ENCODE measurements at regions not wholly inside any gene's neighbourhood (a gene's known extent, or its start where the extent isn't known, plus 50 kb on each side); places are given as distances from the start of the nearest gene placed in this dataset.
"Not testable (repeated sequence)": the region's sequence is repeated elsewhere in the genome, so short reads cannot be mapped to it uniquely, and the experiment has no call there.

GRCh38 chr13:90933097-90933826 lies 414.2 kb upstream of the MIR17HG start:
- H3K27me3 ChIP-seq, result no peaks in the 10 kb centered on the region
- no peaks in the 10 kb centered on the region for H3K4me1 ChIP-seq
- DNase-seq (ENCODE audit: low spot score in 2 of 2), result no peak
- TF ChIP-seq, protein P1, sequence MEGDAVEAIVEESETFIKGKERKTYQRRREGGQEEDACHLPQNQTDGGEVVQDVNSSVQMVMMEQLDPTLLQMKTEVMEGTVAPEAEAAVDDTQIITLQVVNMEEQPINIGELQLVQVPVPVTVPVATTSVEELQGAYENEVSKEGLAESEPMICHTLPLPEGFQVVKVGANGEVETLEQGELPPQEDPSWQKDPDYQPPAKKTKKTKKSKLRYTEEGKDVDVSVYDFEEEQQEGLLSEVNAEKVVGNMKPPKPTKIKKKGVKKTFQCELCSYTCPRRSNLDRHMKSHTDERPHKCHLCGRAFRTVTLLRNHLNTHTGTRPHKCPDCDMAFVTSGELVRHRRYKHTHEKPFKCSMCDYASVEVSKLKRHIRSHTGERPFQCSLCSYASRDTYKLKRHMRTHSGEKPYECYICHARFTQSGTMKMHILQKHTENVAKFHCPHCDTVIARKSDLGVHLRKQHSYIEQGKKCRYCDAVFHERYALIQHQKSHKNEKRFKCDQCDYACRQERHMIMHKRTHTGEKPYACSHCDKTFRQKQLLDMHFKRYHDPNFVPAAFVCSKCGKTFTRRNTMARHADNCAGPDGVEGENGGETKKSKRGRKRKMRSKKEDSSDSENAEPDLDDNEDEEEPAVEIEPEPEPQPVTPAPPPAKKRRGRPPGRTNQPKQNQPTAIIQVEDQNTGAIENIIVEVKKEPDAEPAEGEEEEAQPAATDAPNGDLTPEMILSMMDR (IDR thresholded peaks at IDR 0.05), result no peak
- intact Hi-C loops (cut with DNase I), result no loop called here
- no peak overlapping the region for H3K4me3 ChIP-seq
- no peaks in the 10 kb centered on the region for H3K9me3 ChIP-seq
- no peaks in the 10 kb centered on the region for H3K36me3 ChIP-seq
- no peak overlapping the region for H3K27ac ChIP-seq

- intact Hi-C loops (cut with DNase I), result no loop called here
- Histone ChIP-seq H3K27ac (no peak overlapping the region), H3K27me3 (no peaks in the 10 kb centered on the region), H3K4me3 (no peak overlapping the region), H3K4me1 (no peaks in the 10 kb centered on the region), H3K36me3 (no peaks in the 10 kb centered on the region), H3K9me3 (no peaks in the 10 kb centered on the region)
- TF ChIP-seq, protein P1 (IDR thresholded peaks at IDR 0.05), result no peak
- DNase-seq (ENCODE audit: low spot score in 2 of 2), result no peak
These were observed 412.7 kb upstream of the MIR17HG start for GRCh38 chr13:90934741-90935140.

- H3K36me3 ChIP-seq, result no peaks in the 10 kb centered on the region
- H3K4me3 ChIP-seq, result no peak overlapping the region
- TF ChIP-seq, protein P1 (IDR thresholded peaks at IDR 0.05), result no peak
- DNase-seq (ENCODE audit: low spot score in 2 of 2), result no peak
- H3K4me1 ChIP-seq, result no peaks in the 10 kb centered on the region
- H3K27me3 ChIP-seq, result no peaks in the 10 kb centered on the region
- intact Hi-C loops (cut with DNase I), result no loop called here
- H3K27ac ChIP-seq, result no peak overlapping the region
- H3K9me3 ChIP-seq, result no peaks in the 10 kb centered on the region
These were observed 408.6 kb upstream of the MIR17HG start for GRCh38 chr13:90938848-90939247.

DNA sequence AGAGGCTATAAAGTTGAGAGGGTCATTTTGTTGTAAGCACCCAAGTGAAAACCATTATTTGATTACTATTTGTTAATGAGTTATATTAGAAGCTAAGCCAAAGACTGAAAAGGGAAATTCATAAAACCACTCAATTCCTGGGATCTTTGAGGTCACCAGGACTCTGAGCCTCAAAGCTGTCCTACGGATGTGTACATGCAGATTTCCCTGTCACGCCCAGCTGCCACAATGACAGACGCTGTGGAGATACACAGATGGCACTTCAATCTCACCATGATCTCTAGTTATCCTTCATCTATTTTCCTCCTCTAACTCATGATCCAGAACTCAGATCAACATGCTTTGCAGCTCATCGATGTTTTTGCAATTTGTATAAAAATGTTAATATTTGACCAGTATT lies 403.5 kb upstream of the MIR17HG start:
- TF ChIP-seq, protein P1 (IDR thresholded peaks at IDR 0.05), result no peak
- Histone ChIP-seq H3K4me3 (no peak overlapping the region), H3K36me3 (no peaks in the 10 kb centered on the region), H3K27me3 (no peaks in the 10 kb centered on the region), H3K27ac (no peak overlapping the region), H3K9me3 (no peaks in the 10 kb centered on the region), H3K4me1 (no peaks in the 10 kb centered on the region)
- no peak for DNase-seq (ENCODE audit: low spot score in 2 of 2)
- intact Hi-C loops (cut with DNase I), result no loop called here

- H3K27ac ChIP-seq; H3K36me3 ChIP-seq; H3K27me3 ChIP-seq; intact Hi-C loops (cut with DNase I); H3K9me3 ChIP-seq; H3K4me3 ChIP-seq; DNase-seq (ENCODE audit: low spot score in 2 of 2); H3K4me1 ChIP-seq: not testable (repeated sequence)
These were observed 402.3 kb upstream of the MIR17HG start for GRCh38 chr13:90945146-90945545.

- H3K4me1 ChIP-seq; DNase-seq (ENCODE audit: low spot score in 2 of 2); H3K9me3 ChIP-seq; H3K27ac ChIP-seq; H3K27me3 ChIP-seq; H3K36me3 ChIP-seq; intact Hi-C loops (cut with DNase I); H3K4me3 ChIP-seq: not testable (repeated sequence)
These were observed 401.4 kb upstream of the MIR17HG start for GRCh38 chr13:90946125-90946524.

- TF ChIP-seq, protein P1 (IDR thresholded peaks at IDR 0.05), result no peak
- DNase-seq (ENCODE audit: low spot score in 2 of 2), result no peak
- Histone ChIP-seq H3K9me3 (no peaks in the 10 kb centered on the region), H3K4me3 (no peak overlapping the region), H3K4me1 (no peaks in the 10 kb centered on the region), H3K27ac (no peak overlapping the region), H3K27me3 (no peaks in the 10 kb centered on the region), H3K36me3 (no peaks in the 10 kb centered on the region)
- intact Hi-C loops (cut with DNase I), result no loop called here
These were observed 399.5 kb upstream of the MIR17HG start for GRCh38 chr13:90947976-90948375.
